AG10803 (cell line): ENCODE measurements at regions not wholly inside any gene's neighbourhood (a gene's known extent, or its start where the extent isn't known, plus 50 kb on each side); places are given as distances from the start of the nearest gene placed in this dataset.

Source experiments
- DNase-seq: peaks from one replicate; pipeline ENCODE4 v3.0.0; 2010; ENCODE audit warnings: low read depth
- H3K4me3 ChIP-seq: 2 replicates; pipeline ENCODE4 v1.5.1; 2011; ENCODE audit warnings: mild to moderate bottlenecking, low read length, control low read depth
- TF ChIP-seq, protein P1 (sequence below): conservative IDR thresholded peaks from 2 replicates; pipeline ENCODE4 v1.5.1; 2011; ENCODE audit warnings: mild to moderate bottlenecking, low read length, control low read depth, inconsistent platforms

DNA sequence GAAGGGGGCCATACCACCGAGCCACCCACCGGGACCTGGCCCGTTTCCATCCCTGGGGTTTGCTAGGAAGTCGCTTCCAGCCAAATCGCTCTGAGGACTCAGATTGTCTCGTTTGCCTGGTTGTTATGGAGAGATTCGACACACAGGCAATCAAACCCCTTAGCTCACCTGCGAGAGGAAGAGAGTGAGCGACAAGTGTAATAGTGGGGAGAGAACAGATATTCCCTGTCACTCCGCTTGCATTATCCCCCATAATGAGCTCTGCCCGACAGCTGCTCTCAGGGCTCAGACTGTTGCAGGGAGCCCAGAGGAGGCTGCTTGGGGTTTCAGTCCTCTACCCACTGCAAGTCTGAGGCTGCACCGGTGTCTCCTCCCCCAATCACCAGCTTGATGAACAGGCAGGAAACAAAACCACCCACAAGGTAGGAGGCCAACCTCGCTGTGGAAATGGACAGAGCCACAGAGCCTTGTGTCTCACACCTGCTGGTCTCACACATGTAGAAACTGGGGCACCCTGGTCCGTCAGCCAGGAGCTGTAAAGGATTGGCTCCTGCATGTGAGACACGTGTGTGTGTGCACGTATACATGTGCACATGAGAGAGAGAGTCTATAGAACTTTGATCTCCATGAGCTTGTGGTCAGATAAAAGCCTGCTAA is 351.1 kb downstream of the BUD13 start:
- H3K4me3 ChIP-seq, result no peak overlapping the region
- no peak for DNase-seq
- TF ChIP-seq, protein P1, sequence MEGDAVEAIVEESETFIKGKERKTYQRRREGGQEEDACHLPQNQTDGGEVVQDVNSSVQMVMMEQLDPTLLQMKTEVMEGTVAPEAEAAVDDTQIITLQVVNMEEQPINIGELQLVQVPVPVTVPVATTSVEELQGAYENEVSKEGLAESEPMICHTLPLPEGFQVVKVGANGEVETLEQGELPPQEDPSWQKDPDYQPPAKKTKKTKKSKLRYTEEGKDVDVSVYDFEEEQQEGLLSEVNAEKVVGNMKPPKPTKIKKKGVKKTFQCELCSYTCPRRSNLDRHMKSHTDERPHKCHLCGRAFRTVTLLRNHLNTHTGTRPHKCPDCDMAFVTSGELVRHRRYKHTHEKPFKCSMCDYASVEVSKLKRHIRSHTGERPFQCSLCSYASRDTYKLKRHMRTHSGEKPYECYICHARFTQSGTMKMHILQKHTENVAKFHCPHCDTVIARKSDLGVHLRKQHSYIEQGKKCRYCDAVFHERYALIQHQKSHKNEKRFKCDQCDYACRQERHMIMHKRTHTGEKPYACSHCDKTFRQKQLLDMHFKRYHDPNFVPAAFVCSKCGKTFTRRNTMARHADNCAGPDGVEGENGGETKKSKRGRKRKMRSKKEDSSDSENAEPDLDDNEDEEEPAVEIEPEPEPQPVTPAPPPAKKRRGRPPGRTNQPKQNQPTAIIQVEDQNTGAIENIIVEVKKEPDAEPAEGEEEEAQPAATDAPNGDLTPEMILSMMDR, result no peak

DNA sequence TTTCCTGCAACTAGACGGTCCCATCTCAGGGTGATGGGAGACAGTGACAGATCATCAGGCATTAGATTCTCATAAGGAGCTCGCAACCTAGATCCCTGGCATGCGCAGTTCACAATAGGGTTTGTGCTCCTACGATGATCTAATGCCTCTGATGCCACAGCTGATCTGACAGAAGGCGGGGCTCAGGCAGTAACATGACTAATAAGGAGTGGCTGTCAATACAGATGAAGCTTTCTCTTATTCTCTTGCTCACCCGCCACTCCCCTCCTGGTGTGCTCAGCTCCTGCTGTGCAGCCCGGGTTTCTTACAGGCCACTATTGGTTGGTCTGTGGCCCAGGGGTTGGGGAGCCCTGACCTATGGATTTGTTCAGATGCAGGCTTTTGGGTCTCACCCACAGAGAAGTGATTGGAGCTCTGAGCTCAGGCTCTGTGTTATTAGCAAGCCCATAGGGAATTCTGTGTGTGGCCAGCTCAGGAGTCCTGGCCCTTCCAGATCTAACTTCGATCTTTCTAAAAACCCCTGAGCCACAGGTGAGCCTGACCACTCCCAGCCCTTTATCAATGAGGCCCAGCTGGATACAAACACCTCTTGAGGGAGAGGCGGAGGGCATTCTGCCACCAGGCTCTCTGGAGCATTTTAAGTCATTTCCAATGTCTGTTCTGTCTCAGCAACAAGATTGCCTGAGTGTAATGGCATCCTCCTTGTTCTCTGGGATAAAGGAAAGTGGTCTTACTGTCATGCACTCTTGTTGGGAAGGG is 351.8 kb downstream of the BUD13 start:
- H3K4me3 ChIP-seq, result no peak overlapping the region
- no peak for DNase-seq
- TF ChIP-seq, protein P1, result no peak

DNA sequence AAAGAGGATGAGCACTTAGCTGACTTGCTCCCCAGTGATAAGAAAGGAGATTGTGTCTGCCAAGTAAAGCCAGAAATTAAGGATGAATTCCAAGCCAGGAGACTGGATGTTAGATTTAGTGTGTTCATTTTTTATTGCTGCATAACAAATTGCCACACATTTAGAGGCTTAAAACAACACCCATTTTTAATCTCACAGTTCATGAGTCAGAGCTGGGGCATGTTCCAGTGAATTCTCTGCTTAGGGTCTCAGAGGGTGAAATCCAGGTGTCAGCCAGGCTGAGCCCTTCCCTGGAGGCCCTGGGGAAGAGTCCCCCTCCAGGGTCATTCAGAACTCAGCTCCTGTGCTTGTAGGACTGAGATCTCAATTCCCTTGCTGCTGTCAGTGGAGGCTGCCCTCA is 352.8 kb downstream of the BUD13 start:
- DNase-seq, result no peak
- no peak overlapping the region for H3K4me3 ChIP-seq
- TF ChIP-seq, protein P1, result no peak

DNA sequence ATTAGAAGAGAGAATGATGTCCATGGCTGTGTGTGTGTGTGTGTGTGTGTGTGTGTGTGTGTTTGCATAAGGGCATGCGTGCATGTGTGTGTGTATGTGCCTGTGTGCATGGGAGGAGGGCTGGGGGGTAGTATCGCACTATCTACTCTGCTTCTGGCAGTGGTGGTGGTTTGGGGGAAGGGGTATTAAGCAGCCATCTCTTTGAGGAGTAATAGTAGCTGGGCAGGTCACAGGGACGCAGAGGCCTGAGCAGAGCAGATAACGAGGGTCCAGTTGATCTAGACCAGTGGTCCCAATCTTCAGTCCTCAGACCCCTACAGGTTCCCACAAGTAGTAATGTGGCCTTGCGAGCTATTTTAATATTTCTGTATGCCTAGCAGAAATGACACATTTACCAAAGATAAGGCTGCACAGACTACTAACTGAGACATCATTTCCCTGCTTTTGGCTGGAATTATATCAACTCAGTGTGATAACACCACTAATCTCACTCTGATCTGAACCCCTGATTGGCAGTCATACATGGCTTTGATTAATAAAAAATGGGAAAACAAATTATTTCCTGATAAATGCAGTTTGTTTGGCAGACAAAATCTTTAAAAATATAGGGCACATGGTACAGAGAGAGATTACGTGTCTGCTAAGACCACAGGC is 354.3 kb downstream of the BUD13 start:
- DNase-seq, result no peak
- no peak overlapping the region for H3K4me3 ChIP-seq
- TF ChIP-seq, protein P1, result no peak

DNA sequence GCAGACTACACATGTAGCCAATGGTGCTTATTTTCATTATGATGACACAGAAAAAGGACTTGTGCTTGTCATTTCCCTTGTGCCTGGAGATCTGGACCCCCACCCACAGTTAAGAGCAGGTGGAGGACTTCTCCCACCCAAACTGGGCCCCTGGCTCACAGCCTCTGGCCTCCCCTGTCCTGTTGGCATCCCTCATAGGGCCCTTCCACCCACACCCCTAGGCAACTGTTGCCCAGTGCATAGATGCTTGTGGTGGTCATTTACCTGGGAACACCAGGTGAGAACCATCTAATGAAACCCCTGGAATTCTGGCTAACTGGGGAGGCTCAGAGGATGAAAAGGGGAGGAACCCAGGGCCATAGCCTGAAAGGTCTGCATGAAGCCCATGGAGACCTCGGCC is 355.9 kb downstream of the BUD13 start:
- TF ChIP-seq, protein P1, result no peak
- no peak overlapping the region for H3K4me3 ChIP-seq
- no peak for DNase-seq

DNA sequence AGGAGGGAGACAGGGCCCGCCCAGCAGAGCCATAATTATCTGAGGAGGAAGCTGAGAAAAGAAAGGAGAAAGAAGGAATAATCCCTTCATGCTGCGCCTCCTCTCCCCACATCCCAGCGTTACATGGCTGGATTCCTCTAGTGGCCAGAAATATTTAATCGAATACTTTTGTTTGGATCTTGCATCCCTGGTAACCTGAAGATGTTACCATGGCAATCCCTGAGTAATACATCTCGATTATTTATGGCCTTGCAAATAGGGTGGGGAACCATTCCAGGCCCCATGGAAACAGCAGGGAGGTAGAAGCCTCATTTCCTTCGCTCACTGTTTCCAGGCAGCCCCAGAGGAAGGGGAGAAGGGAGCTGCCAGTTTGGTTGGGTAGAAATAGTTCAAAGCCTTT is 357.7 kb downstream of the BUD13 start:
- H3K4me3 ChIP-seq, result no peak overlapping the region
- TF ChIP-seq, protein P1, result no peak
- no peak for DNase-seq

DNA sequence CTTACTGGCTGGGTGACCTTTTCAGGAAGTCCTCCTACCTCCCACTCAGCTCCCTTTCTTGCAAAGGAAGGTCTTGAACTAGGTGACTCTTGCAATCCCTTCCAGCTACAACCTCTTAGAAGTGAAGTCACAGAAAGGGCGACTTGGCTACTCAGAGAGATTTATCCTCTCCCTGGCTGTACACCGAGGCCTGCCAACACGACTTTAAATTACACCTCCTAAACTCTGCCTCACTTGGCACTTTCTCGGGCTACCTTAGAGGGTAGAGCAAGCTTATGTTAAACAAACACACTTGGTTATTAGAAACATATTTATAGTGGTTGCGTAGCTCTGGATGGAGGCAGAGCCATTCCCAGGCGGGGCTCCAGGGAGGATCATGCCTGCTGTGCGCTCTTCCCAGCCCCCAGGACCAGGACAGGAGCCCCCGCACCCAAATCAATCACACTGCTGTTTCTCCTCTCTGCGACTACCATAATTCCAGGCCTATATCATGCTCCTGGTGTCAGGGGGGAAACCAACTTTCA is 358.4 kb downstream of the BUD13 start:
- no peak for DNase-seq
- H3K4me3 ChIP-seq, result no peak overlapping the region
- TF ChIP-seq, protein P1, result no peak
